ENCODE measurements at regions not wholly inside any gene's neighbourhood (a gene's known extent, or its start where the extent isn't known, plus 50 kb on each side); places are given as distances from the start of the nearest gene placed in this dataset.

DNA sequence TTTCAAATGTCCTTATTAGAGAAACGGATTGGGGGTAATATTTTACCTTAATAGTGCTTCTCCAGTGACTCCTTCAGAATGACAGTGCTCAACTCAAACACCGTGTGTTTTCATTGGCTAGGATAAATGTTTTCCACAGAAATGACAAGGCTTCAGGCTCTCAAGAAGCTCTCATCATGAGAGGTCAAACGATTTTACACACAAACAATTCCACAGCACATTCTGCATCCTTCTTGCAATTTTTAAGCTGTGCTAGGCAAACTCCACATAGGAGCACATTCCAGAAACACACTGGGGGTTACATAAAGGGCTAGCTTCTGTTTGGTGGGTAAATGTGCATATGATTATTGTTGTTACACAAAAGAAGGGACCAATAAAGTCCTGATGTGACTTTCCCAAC, 75.5 kb upstream of the IPO9 start (continued):
- no peak for TF ChIP-seq SUZ12 (IDR thresholded peaks at IDR 0.05; ENCODE audit: low read length)
- TF ChIP-seq POU5F1 (IDR thresholded peaks at IDR 0.05; ENCODE audit: low read depth, low read length), result no peak
- TF ChIP-seq SIX5 (IDR thresholded peaks at IDR 0.05; ENCODE audit: low read depth, low read length), result no peak

Data from H1 (cell line).